Sigmoid colon (tissue), 6 donors: ENCODE measurements at regions not wholly inside any gene's neighbourhood (a gene's known extent, or its start where the extent isn't known, plus 50 kb on each side); places are given as distances from the start of the nearest gene placed in this dataset.

Experiments used
- DNase-seq: peaks from one replicate; pipeline ENCODE4 v3.0.0-alpha.2; 2019
- H3K27ac ChIP-seq, 4 donors: fragments of 200-600 bp; sonication (generic); one replicate each; pipeline ENCODE4 v1.5.1; 2016 to 2019; ENCODE audit warnings: mild to moderate bottlenecking in 1 of 4
- H3K27me3 ChIP-seq, 3 donors: fragments of 200-600 bp; sonication (generic); one replicate each; pipeline ENCODE4 v1.5.1; 2019; ENCODE audit warnings: mild to moderate bottlenecking in 1 of 3
- H3K36me3 ChIP-seq, 4 donors: fragments of 200-600 bp; sonication (generic); one replicate each; pipeline ENCODE4 v1.5.1; 2016 to 2019
- H3K4me1 ChIP-seq, 4 donors: fragments of 200-600 bp; sonication (generic); one replicate each; pipeline ENCODE4 v1.5.1; 2017 to 2019
- H3K4me3 ChIP-seq, 4 donors: fragments of 200-600 bp; sonication (generic); one replicate each; pipeline ENCODE4 v1.5.1; 2017 to 2019; ENCODE audit warnings: mild to moderate bottlenecking in 2 of 4, moderate library complexity in 1 of 4
- H3K9me3 ChIP-seq, 4 donors: fragments of 200-600 bp in 3 of 4; sonication (generic) in 3 of 4; one replicate each; pipeline versions ENCODE4 v1.5.1 to v1.6.1; 2013 to 2019
- EP300 ChIP-seq, 4 donors: sonication (generic); formaldehyde crosslinking; IDR thresholded peaks; one replicate each; pipeline ENCODE4 v1.6.1; 2017; ENCODE audit warnings: antibody characterized with exemption in 4 of 4
- POLR2A ChIP-seq, 2 donors: fragments of 450-650 bp; IDR thresholded peaks; one replicate each; pipeline ENCODE4 v1.6.1; 2016; ENCODE audit warnings: antibody characterized with exemption in 2 of 2, mild to moderate bottlenecking in 2 of 2, moderate library complexity in 2 of 2
- POLR2AphosphoS5 ChIP-seq, 4 donors: sonication (generic); formaldehyde crosslinking; IDR thresholded peaks; one replicate each; pipeline ENCODE4 v1.6.1; 2017; ENCODE audit warnings: antibody characterized with exemption in 4 of 4
- WGBS, 2 donors: extraction: QIAGEN DNeasy Blood & Tissue Kit; methylation state at CpG; one replicate each; pipeline ENCODE4 v1.1.7; 2013; 5-methylcytosine and 5-hydroxymethylcytosine counted together
- intact Hi-C: fragments of 100-400 bp; cut with DNase I; formaldehyde crosslinking; loops from one replicate; pipeline ENCODE4 v1.15.1; 2023
- TF ChIP-seq, protein P1 (sequence below), 4 experiments: fragments of 450-650 bp in 3 of 4; fragments of 200-600 bp in 1 of 4; IDR thresholded peaks; one replicate each; pipeline ENCODE4 v1.5.1; 2016 to 2019; ENCODE audit warnings: antibody characterized with exemption in 4 of 4, mild to moderate bottlenecking in 3 of 4, moderate library complexity in 2 of 4
- donor health status: healthy with polysubstance abuse.
- donor health status: healthy.

DNA sequence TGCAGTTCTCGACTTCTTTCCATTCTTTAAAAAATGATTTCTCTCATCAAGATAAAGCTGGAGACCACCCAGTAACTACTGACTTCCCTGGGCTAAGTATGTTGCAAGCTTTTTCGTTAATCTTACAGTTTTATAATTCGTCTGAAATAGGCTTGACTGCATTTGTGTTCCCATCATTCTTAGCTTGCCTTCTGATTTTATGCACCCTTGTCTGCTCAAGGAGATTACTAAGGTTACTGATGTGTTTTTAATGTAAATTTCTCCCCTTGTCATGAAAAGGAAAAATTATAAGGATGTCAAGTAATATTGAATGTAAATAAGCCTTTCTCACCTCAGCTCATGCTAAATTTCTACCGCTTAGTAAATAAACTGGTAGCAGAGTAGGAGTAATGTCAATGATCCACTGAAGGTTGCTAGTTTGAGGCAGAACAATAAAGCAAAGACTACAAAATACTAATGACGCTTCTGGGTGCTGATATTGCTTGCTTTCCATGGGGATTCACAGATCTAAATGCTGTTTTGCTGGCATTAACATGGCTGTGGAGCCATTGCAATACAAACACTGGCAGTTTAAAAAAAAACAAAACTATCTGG is 91.9 kb upstream of the CDH20 start:
- Histone ChIP-seq H3K27ac (no peak overlapping the region), H3K9me3 (no peaks in the 10 kb centered on the region), H3K4me1 (no peaks in the 10 kb centered on the region), H3K27me3 (no peaks in the 10 kb centered on the region), H3K4me3 (no peak overlapping the region), H3K36me3 (no peaks in the 10 kb centered on the region)
- 74 to 83% methylated on average over 5 of the region's 5 CpGs for WGBS, 2 donors
- TF ChIP-seq POLR2AphosphoS5 (IDR thresholded peaks at IDR 0.05) (no peak), EP300 (IDR thresholded peaks at IDR 0.05) (no peak), POLR2A (IDR thresholded peaks at IDR 0.05) (no peak)
- TF ChIP-seq, protein P1, sequence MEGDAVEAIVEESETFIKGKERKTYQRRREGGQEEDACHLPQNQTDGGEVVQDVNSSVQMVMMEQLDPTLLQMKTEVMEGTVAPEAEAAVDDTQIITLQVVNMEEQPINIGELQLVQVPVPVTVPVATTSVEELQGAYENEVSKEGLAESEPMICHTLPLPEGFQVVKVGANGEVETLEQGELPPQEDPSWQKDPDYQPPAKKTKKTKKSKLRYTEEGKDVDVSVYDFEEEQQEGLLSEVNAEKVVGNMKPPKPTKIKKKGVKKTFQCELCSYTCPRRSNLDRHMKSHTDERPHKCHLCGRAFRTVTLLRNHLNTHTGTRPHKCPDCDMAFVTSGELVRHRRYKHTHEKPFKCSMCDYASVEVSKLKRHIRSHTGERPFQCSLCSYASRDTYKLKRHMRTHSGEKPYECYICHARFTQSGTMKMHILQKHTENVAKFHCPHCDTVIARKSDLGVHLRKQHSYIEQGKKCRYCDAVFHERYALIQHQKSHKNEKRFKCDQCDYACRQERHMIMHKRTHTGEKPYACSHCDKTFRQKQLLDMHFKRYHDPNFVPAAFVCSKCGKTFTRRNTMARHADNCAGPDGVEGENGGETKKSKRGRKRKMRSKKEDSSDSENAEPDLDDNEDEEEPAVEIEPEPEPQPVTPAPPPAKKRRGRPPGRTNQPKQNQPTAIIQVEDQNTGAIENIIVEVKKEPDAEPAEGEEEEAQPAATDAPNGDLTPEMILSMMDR (IDR thresholded peaks at IDR 0.05), result no peak
- no peak for DNase-seq
- intact Hi-C loops, result no loop called here

GRCh38 chr18:61244632-61245031 is 88.6 kb upstream of the CDH20 start:
- 22 to 74% methylated on average over 3 of the region's 3 CpGs for WGBS, 2 donors
- Histone ChIP-seq H3K36me3 (no peaks in the 10 kb centered on the region), H3K27ac (no peak overlapping the region), H3K27me3 (no peaks in the 10 kb centered on the region), H3K4me3 (no peak overlapping the region), H3K9me3 (no peaks in the 10 kb centered on the region), H3K4me1 (no peaks in the 10 kb centered on the region)
- TF ChIP-seq, protein P1 (IDR thresholded peaks at IDR 0.05), result no peak
- no peak for TF ChIP-seq POLR2A (IDR thresholded peaks at IDR 0.05)
- TF ChIP-seq POLR2AphosphoS5 (IDR thresholded peaks at IDR 0.05), result no peak
- TF ChIP-seq EP300 (IDR thresholded peaks at IDR 0.05), result no peak
- DNase-seq, result no peak
- intact Hi-C loops, result no loop called here

DNA sequence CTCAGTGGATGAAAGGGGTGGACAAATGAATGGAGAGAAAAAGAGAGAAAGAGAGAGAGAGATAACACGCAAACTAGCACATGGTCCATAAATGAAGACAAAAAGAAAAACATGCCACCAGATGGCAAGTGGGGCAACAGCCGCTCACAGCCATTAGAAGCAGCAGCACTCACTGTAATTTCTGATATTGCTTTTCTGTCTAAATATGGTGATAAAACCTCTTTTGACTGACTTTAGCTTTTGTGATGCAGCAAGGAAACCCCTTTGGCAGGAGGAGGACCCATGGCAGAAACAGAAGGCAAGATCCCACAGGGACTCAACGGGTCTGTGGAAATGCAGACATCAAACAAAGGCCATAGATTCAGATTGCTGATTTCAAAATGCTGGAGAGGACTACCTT is 88.0 kb upstream of the CDH20 start:
- no peak for DNase-seq
- Histone ChIP-seq H3K9me3 (no peaks in the 10 kb centered on the region), H3K27ac (no peak overlapping the region), H3K27me3 (no peaks in the 10 kb centered on the region), H3K36me3 (no peaks in the 10 kb centered on the region), H3K4me3 (no peak overlapping the region), H3K4me1 (no peaks in the 10 kb centered on the region)
- TF ChIP-seq, protein P1 (IDR thresholded peaks at IDR 0.05), result no peak
- no peak for TF ChIP-seq POLR2A (IDR thresholded peaks at IDR 0.05)
- TF ChIP-seq EP300 (IDR thresholded peaks at IDR 0.05), result no peak
- no peak for TF ChIP-seq POLR2AphosphoS5 (IDR thresholded peaks at IDR 0.05)
- intact Hi-C loops, result no loop called here
- WGBS, 2 donors, result 83 to 88% methylated on average over 3 of the region's 3 CpGs

DNA sequence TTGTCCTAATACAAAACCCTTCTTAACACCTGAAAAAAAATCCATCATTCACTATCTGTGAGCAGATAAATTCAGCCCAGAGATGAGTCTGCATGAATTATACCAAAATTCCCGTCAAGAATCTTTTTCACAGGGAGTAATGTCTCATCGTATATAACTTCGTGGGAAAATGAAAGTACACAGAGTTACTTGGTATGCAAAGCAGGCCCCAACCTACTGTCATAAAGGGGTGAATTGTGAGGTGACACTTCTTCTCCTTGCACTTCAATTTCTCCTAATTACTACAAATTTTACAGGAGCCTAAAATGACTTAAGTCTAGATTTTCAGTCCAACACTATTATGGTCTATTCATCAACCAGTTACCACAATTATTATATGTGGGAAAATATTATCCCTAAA is 84.6 kb upstream of the CDH20 start:
- no peak overlapping the region for H3K27ac ChIP-seq
- no peak for DNase-seq
- intact Hi-C loops, result no loop called here
- no peaks in the 10 kb centered on the region for H3K36me3 ChIP-seq
- no peaks in the 10 kb centered on the region for H3K9me3 ChIP-seq
- no peaks in the 10 kb centered on the region for H3K27me3 ChIP-seq
- H3K4me3 ChIP-seq, result no peak overlapping the region
- TF ChIP-seq, protein P1 (IDR thresholded peaks at IDR 0.05), result no peak
- TF ChIP-seq POLR2A (IDR thresholded peaks at IDR 0.05) (no peak), EP300 (IDR thresholded peaks at IDR 0.05) (no peak), POLR2AphosphoS5 (IDR thresholded peaks at IDR 0.05) (no peak)
- 19 to 65% methylated on average over 3 of the region's 3 CpGs for whole genome bisulfite sequencing, 2 donors
- no peaks in the 10 kb centered on the region for H3K4me1 ChIP-seq

GRCh38 chr18:61256291-61256690 is 76.9 kb upstream of the CDH20 start:
- no peak overlapping the region for H3K27ac ChIP-seq
- TF ChIP-seq POLR2AphosphoS5 (IDR thresholded peaks at IDR 0.05), result no peak
- TF ChIP-seq EP300 (IDR thresholded peaks at IDR 0.05), result no peak
- TF ChIP-seq, protein P1 (IDR thresholded peaks at IDR 0.05), result no peak
- H3K27me3 ChIP-seq, result no peaks in the 10 kb centered on the region
- no peaks in the 10 kb centered on the region for H3K9me3 ChIP-seq
- H3K36me3 ChIP-seq, result no peaks in the 10 kb centered on the region
- 91 to 93% methylated on average over 5 of the region's 5 CpGs for WGBS, 2 donors
- no peaks in the 10 kb centered on the region for H3K4me1 ChIP-seq
- intact Hi-C loops, result no loop called here
- no peak overlapping the region for H3K4me3 ChIP-seq
- no peak for DNase-seq
